OCI-M1 (cell line): ENCODE measurements at regions not wholly inside any gene's neighbourhood (a gene's known extent, or its start where the extent isn't known, plus 50 kb on each side); places are given as distances from the start of the nearest gene placed in this dataset.
"Not testable (repeated sequence)": the region's sequence is repeated elsewhere in the genome, so short reads cannot be mapped to it uniquely, and the experiment has no call there.

Experiments used
- DNase-seq: peaks from one replicate; lab custom pipeline; 2025; lab: John Stamatoyannopoulos, UW

- DNase-seq = no peak
These were observed 82.8 kb upstream of the PPP2R2D start for GRCh38 chr10:131817866-131818509.

DNA sequence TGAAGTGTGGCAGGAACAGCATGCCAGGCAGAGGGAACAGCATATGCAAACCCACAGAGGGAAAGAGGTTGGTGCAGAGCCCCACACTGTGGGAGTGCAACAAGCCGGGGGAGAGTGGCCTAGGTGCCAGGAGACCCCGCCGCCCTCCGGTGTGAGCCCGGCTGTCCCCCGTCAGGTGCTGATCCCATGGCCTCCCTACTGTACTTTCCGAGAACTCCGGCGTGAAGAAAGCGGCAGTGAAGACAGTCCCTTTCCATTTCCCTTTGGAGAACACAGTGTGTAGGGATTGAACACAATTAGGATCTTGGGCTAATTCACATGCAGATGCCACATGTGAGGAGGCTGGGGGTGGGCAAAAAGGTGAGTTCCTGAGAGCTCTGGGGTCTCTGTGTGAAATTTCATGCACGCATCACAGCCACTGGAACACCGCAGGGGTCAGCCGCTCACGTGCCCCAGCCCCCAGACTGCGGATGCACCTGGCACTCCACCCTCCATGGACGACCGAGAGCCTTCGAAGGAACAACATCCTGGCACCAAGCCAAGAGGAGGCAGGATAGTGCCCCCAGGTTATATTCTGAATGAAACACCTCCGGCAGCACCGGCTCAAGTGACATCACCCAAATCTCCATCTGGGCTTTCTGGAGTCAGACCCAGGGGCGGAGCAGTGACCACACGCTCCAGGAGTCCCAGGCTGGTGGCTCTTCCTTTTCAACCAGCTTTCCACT lies 82.1 kb upstream of the PPP2R2D start:
- DNase-seq = no peak

- DNase-seq = no peak
These were observed 81.4 kb upstream of the PPP2R2D start for GRCh38 chr10:131819241-131820072.

DNA sequence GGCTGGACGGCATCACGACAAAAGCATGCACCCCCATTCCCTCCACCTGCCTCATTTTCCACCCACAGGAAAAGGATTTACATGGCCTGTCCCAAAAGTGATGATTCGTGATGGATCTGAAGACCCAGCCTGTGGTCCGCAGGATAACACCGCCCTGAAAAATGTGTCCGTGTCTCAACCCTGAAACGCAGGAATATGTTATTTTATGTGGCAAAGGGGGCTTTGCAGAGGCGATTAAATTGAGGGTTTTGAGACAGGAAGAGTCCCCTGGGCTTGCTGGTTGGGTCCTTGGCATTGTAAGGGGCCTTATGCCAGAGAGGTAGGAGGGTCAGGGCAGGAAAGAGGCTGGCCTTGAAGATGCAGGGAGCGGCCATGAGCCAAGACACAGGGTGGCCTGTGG lies 80.2 kb upstream of the PPP2R2D start:
- DNase-seq = no peak

DNA sequence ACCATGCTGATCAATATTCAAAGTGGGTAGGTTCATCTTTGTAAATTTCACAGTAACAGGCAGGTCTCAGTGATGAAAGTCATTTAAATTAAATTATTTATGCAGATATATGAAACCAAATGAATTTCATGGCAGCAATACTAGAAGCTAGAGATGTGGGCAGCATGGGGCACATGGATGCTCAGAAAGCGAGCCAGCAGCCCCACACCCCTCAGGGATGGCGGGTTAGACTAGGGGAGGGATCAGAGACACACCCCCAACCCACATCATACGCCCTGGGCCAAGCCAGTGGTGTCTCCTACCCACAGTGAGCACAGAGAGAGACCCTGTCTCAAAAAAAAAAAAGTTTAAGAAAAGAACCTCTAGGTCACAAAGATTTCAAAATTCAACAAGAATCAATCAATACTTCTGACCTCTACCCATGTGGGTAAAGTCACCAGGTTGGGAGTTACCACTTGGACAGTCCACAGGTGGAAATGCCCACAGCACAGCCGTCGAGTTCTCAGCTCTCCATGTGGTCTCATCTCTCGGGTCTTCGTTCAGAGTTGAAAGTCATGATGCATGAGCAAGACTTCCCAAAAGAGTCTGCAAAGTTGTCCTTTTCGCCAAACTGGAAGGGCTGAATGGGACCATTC lies 79.3 kb upstream of the PPP2R2D start:
- DNase-seq = no peak

DNA sequence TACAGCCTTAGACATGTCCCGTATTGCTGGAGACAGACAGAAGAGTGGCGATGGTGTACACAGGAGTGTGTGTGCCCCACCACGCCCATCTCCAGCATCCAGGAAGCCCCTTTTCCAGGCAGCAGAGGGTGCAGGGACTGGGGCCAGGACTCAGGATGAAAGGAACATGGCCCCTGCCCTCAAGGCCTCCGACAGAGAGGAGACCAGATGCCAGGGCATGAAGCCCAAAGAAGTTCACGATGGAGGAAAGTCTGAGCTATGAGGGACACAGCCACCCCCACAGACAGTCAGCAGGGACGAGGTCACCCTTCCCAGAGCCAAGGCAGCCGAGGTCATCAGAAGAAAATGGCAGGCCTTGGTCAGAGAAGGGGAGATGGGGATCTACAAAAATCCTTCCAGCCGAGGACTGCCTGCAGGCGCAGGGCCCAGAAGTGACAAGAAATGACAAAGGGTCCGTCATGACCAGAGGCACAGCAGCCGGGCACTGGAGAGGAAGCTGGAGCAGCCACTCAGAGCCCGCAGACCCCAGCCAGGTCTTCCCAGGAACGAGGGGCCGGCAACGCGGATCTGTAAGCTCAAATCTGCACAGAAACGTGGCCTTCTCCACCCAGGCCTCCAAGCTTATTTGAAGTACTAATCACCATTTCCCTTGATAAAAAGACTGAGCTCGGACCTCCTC lies 78.7 kb upstream of the PPP2R2D start:
- no peak for DNase-seq

DNA sequence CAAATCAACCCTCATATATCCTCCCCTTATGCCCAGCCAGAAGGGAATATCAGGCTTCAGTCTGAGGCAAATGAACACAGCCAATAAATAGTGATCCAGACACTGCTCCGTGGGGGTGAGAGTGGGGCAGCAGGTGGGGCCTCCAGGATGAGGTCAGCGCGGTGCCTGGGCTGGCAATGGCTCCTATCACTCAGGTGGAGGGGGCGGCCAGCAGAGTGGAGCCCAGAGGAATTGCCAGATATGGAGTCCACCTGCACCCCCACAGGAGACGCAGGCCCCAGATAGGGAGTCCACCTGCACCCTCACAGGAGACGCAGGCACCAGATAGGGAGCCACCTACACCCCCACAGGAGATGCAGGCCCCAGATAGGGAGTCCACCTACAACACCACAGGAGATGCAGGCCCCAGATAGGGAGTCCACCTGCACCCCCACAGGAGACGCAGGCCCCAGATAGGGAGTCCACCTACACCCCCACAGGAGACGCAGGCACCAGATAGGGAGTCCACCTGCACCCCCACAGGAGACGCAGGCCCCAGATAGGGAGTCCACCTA lies 78.0 kb upstream of the PPP2R2D start:
- DNase-seq = no peak

- DNase-seq = not testable (repeated sequence)
These were observed 77.2 kb upstream of the PPP2R2D start for GRCh38 chr10:131823601-131824099.

DNA sequence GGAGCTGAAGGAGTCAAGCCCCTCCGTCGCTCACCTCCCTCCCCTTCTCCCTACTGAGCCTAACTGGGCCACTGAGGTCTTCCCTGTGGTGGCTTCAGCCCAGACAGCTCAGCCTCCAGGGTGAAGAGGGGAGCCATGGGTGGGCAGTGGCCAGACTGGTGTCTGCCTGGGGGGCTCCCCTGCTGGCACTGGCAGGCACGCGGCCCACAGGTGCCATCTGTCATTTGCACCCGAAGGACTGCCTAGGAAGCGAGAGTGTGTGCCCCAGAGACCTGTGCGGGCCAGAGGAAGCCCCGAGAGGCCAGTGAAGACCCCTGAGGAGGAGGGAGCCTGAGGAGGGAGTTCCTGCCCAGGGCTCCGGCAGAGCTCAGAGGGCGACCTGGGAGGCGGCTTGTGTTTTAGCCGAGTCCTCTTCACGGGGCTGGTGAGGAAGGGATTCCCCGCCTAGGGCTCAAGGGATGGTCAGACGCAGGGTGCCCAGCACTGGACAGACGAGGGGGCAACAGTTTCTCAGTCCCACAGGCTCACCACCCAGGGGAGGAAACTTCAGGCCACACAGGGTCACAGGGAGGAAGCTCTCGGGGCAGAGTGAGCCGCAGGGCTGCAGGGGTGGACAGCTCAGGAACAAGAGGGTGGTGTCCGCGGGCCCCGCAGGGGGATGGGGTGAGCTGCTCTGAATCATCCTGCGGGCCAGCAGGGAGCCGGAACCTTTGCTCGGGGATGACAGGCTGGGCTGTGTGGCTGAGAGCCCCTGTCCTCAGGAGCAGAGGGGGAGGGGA lies 76.2 kb upstream of the PPP2R2D start:
- no peak for DNase-seq

DNA sequence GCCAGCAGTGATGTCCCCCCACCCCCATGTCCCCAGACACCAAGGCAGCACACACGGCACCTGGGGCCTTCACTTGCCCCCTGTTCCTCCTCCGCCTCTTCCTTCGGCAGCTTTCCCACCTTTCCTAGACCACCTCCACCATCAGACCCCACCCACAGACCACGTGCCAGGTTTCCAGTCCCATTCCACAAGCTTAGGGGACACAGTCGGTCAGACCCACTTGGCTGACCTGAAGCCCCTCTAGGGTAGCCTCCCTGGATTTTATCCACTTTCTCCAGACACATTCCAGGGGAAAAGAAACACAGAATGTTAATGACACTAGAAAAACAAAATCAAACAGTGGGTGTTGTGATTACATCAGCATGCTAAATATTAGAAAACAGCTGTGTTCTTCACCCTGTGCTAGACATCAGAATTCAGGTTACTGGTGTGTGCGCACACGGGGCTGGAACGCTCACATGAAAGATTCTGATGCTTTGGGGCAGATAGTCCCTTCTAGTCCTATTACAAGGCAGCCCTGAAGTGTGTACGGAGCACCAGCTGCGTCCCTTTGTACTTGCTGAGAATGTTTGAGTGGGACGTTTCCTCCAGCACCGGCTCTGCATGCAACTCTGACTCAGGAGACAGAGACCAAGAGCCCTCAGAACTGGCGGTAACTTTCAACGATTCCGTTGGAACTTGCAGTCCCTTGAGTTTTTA lies 75.5 kb upstream of the PPP2R2D start:
- DNase-seq = no peak

GRCh38 chr10:131825960-131826650 lies 74.7 kb upstream of the PPP2R2D start:
- DNase-seq = no peak

GRCh38 chr10:131829156-131829930 lies 71.5 kb upstream of the PPP2R2D start:
- no peak for DNase-seq

DNA sequence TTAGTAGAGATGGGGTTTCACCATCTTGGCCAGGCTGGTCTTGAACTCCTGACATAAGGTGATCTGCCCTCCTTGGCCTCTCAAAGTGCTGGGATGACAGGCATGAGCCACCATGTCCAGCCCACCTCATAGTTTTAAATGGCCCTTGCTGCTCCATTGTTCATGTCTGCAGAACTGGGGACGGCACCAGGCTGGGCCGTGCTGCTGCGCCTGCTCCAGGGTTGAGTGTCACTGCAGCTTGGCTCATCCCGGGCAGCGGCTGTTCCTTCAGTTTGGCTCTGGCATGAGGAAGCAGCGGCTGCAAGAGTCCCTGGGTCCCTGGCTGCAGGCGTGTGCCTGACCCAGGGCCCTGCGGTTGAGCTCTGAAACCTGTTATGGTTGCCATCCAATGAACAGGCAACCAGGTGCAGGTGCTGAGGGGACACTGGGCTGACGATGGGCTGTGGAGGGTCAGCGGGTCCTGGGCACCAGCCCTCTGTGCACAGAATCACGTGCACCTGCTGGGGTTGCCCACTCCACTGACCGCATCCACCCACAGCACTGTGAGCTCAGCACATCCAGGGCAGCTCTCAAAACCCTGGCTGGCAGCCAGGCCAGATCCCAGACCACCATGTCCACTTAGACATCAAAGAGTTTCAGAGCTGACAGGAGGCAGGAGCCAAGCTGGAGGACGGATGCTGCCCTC lies 70.2 kb upstream of the PPP2R2D start:
- no peak for DNase-seq

GRCh38 chr10:131831561-131831960 lies 69.2 kb upstream of the PPP2R2D start:
- DNase-seq = no peak

DNA sequence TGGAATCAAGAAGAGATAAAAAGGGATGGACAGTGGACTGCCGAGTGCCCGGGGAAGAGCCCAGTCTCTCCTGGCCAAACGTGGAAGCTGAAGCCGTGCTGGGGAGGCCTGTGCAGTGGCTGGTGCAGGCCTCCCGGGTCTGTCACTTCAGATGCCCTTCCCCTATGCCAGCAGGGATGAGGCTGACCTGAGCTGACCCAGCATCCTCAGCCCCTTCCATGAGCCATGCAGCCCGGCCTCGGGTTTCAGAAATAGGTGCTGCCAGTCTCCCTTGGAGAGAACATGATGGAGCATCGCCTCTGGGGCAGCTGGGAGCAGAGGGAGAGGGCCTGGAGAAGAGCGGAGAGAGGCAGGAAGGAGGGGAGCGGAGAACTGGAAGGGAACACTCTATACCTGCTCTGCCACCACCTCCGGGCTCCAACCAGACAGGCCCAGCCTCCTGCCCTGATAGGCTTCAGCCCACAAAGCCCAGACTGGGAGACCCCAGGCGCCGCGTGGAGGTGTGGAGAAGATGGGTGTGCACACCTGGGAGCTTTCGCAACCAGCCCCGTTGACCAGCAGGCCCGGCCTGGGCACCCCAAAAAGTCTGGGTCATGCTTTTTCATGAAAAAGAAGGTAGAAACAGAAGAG lies 68.6 kb upstream of the PPP2R2D start:
- DNase-seq = no peak

GRCh38 chr10:131833013-131833412 lies 67.8 kb upstream of the PPP2R2D start:
- no peak for DNase-seq

- DNase-seq = no peak
These were observed 67.2 kb upstream of the PPP2R2D start for GRCh38 chr10:131833446-131834080.
